ENCODE measurements at regions not wholly inside any gene's neighbourhood (a gene's known extent, or its start where the extent isn't known, plus 50 kb on each side); places are given as distances from the start of the nearest gene placed in this dataset.

- TF ChIP-seq CTCF (conservative IDR thresholded peaks at IDR 0.05; ENCODE audit: low read length) (no peak), EZH2phosphoT487 (IDR thresholded peaks at IDR 0.05; ENCODE audit: borderline replicate concordance) (no peak)
These were observed 56.6 kb upstream of the TNIP3 start for GRCh38 chr4:121220698-121221097.

All from Loucy (cell line).